Body of pancreas (tissue), 4 donors: ENCODE measurements at regions not wholly inside any gene's neighbourhood (a gene's known extent, or its start where the extent isn't known, plus 50 kb on each side); places are given as distances from the start of the nearest gene placed in this dataset.

Experiments used
- ATAC-seq: fragments of 150-250 bp; one replicate; pipeline ENCODE4 v1.9.1; 2016
- DNase-seq, 4 donors: peaks; one replicate each; pipeline ENCODE4 v3.0.0-alpha.2; 2019
- H3K27ac ChIP-seq, 4 donors: fragments of 200-600 bp; sonication (generic); 1 replicate in 3 of 4; 2 replicates in 1 of 4; pipeline versions ENCODE4 v1.5.1 to v1.6.1; 2016 to 2019; ENCODE audit warnings: mild to moderate bottlenecking in 1 of 4, mixed read lengths in 1 of 4, moderate library complexity in 1 of 4
- H3K27me3 ChIP-seq, 2 donors: fragments of 200-600 bp; sonication (generic); one replicate each; pipeline ENCODE4 v1.6.0; 2016; ENCODE audit warnings: mild to moderate bottlenecking in 1 of 2
- H3K36me3 ChIP-seq, 2 donors: fragments of 200-600 bp; sonication (generic); replicated peaks in 1 of 2; 2 replicates each; pipeline ENCODE4 v1.5.1; 2016; ENCODE audit warnings: low read depth in 2 of 2; ENCODE audit not compliant: insufficient read depth in 1 of 2
- H3K4me1 ChIP-seq: fragments of 200-600 bp; sonication (generic); one replicate; pipeline ENCODE4 v1.6.0; 2016
- H3K4me3 ChIP-seq, 2 donors: fragments of 200-600 bp; sonication (generic); 1 replicate in 1 of 2; 2 replicates in 1 of 2; pipeline ENCODE4 v1.5.1; 2016 to 2019
- H3K9me3 ChIP-seq, 3 donors: fragments of 200-600 bp; sonication (generic); 1 replicate in 2 of 3; 2 replicates in 1 of 3; pipeline ENCODE4 v1.5.1; 2016
- POLR2A ChIP-seq, 3 donors: fragments of 450-650 bp; IDR thresholded peaks; one replicate each; pipeline ENCODE4 v1.6.1; 2016; ENCODE audit warnings: antibody characterized with exemption in 3 of 3, mild to moderate bottlenecking in 2 of 3
- WGBS, 2 donors: methylation state at CpG; one replicate each; pipeline ENCODE4 v1.1.5; 2017; 5-methylcytosine and 5-hydroxymethylcytosine counted together
- intact Hi-C: fragments of 100-400 bp; cut with DNase I; formaldehyde crosslinking; loops from one replicate; pipeline ENCODE4 v1.15.1; 2023
- TF ChIP-seq, protein P1 (sequence below), 7 experiments: fragments of 450-650 bp in 4 of 7; fragments of 200-600 bp in 3 of 7; sonication (generic) in 3 of 7; IDR thresholded peaks; one replicate each; pipeline ENCODE4 v1.5.1; 2016 to 2019; ENCODE audit warnings: antibody characterized with exemption in 7 of 7

- Histone ChIP-seq H3K4me1 (no peaks in the 10 kb centered on the region), H3K27ac (no peak overlapping the region), H3K36me3 (no peaks in the 10 kb centered on the region), H3K4me3 (no peak overlapping the region), H3K9me3 (no peaks in the 10 kb centered on the region), H3K27me3 (no peaks in the 10 kb centered on the region)
- ATAC-seq (no peak), DNase-seq (no peak)
- WGBS, 2 donors = 71 to 73% methylated on average over 6 of the region's 6 CpGs
- intact Hi-C loops = no loop called here
- TF ChIP-seq, protein P1, sequence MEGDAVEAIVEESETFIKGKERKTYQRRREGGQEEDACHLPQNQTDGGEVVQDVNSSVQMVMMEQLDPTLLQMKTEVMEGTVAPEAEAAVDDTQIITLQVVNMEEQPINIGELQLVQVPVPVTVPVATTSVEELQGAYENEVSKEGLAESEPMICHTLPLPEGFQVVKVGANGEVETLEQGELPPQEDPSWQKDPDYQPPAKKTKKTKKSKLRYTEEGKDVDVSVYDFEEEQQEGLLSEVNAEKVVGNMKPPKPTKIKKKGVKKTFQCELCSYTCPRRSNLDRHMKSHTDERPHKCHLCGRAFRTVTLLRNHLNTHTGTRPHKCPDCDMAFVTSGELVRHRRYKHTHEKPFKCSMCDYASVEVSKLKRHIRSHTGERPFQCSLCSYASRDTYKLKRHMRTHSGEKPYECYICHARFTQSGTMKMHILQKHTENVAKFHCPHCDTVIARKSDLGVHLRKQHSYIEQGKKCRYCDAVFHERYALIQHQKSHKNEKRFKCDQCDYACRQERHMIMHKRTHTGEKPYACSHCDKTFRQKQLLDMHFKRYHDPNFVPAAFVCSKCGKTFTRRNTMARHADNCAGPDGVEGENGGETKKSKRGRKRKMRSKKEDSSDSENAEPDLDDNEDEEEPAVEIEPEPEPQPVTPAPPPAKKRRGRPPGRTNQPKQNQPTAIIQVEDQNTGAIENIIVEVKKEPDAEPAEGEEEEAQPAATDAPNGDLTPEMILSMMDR (IDR thresholded peaks at IDR 0.05) = no peak
- no peak for TF ChIP-seq POLR2A (IDR thresholded peaks at IDR 0.05)
Measured at GRCh38 chr18:75526038-75526437, 98.5 kb upstream of the SMIM21 start.

DNA sequence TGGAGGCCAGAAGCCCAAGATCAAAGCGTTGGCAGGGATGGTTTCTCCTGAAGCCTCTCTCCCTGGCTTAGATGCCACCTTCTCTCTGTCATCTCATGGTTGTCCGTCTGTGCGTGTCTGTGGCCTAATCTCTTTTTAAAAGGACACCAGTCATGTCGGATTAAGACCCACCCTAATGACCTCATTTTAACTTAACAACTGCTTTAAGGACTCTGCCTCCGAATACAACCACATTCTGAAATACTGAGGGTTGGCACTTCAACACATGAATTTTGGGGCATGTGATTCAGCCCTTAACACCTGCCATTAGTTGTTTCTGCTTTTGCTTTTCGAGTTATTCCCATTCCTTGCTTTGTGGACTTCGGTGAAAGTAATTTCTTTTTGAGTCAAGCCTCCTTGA lies 97.8 kb upstream of the SMIM21 start:
- DNase-seq = no peak
- no peaks in the 10 kb centered on the region for H3K9me3 ChIP-seq
- H3K27ac ChIP-seq = no peak overlapping the region
- WGBS, 2 donors = 65 to 66% methylated on average over 7 of the region's 7 CpGs
- H3K4me3 ChIP-seq = no peak overlapping the region
- no peaks in the 10 kb centered on the region for H3K27me3 ChIP-seq
- no peak for TF ChIP-seq POLR2A (IDR thresholded peaks at IDR 0.05)
- no peaks in the 10 kb centered on the region for H3K36me3 ChIP-seq
- no peaks in the 10 kb centered on the region for H3K4me1 ChIP-seq
- no peak for ATAC-seq
- intact Hi-C loops = no loop called here

GRCh38 chr18:75524841-75525240 lies 97.3 kb upstream of the SMIM21 start:
- no peak for ATAC-seq
- no peak for DNase-seq
- TF ChIP-seq, protein P1 (IDR thresholded peaks at IDR 0.05) = no peak
- no peaks in the 10 kb centered on the region for H3K4me1 ChIP-seq
- intact Hi-C loops = no loop called here
- no peak overlapping the region for H3K4me3 ChIP-seq
- H3K36me3 ChIP-seq = no peaks in the 10 kb centered on the region
- H3K27me3 ChIP-seq = no peaks in the 10 kb centered on the region
- 68 to 70% methylated on average over 7 of the region's 7 CpGs for WGBS, 2 donors
- H3K27ac ChIP-seq = no peak overlapping the region
- no peaks in the 10 kb centered on the region for H3K9me3 ChIP-seq

DNA sequence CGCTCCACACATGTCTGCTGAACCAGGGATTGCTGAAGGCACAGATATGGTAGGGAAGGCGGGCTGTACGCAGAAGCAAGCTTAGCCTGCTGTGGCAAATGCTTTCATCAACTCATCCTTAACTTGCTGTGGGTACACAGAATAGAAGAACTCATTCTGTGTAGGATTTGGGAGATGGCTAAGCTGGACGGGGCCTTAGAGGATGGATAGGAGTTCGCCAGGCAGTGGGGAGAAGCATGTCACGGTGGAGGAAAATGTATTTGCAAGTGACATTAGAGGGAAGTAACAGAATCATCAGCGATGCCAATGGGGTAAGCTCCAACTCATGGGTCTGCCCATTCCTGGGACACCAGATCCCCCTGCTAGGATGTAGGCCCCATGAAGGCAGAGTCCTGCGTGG lies 96.7 kb upstream of the SMIM21 start:
- no peaks in the 10 kb centered on the region for H3K27me3 ChIP-seq
- DNase-seq = no peak
- H3K4me3 ChIP-seq = no peak overlapping the region
- WGBS, 2 donors = 79 to 88% methylated on average over 8 of the region's 8 CpGs
- TF ChIP-seq, protein P1 (IDR thresholded peaks at IDR 0.05) = no peak
- TF ChIP-seq POLR2A (IDR thresholded peaks at IDR 0.05) = no peak
- no peak overlapping the region for H3K27ac ChIP-seq
- no peaks in the 10 kb centered on the region for H3K9me3 ChIP-seq
- H3K4me1 ChIP-seq = no peaks in the 10 kb centered on the region
- intact Hi-C loops = no loop called here
- no peak for ATAC-seq
- no peaks in the 10 kb centered on the region for H3K36me3 ChIP-seq

DNA sequence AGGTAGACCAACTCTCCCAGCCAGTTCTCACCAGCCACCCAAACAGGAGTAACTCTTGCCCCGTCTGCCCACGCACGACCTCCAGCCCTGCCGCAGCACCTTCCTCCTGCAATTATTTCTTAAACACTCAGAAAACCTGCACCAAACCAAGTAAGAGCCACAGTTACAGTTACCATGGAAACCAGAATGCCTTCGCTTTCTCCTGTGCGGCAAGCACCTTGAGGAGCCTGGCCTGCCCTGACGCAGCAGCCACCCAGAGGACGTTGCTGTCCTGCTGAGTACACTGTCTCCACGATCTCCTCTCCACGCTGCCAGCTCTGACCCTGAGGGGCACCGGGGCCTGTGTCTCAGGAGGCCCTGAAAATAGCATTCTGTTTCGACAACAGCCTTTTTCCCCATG lies 94.3 kb upstream of the SMIM21 start:
- H3K27me3 ChIP-seq = no peaks in the 10 kb centered on the region
- no peaks in the 10 kb centered on the region for H3K9me3 ChIP-seq
- no peak overlapping the region for H3K27ac ChIP-seq
- 57 to 63% methylated on average over 12 of the region's 12 CpGs for WGBS, 2 donors
- H3K4me3 ChIP-seq = no peak overlapping the region
- H3K4me1 ChIP-seq = no peaks in the 10 kb centered on the region
- no peak for ATAC-seq
- intact Hi-C loops = no loop called here
- TF ChIP-seq, protein P1 (IDR thresholded peaks at IDR 0.05) = no peak
- TF ChIP-seq POLR2A (IDR thresholded peaks at IDR 0.05) = no peak
- H3K36me3 ChIP-seq = no peaks in the 10 kb centered on the region
- DNase-seq = no peak
